ENCODE measurements at regions not wholly inside any gene's neighbourhood (a gene's known extent, or its start where the extent isn't known, plus 50 kb on each side); places are given as distances from the start of the nearest gene placed in this dataset.

DNA sequence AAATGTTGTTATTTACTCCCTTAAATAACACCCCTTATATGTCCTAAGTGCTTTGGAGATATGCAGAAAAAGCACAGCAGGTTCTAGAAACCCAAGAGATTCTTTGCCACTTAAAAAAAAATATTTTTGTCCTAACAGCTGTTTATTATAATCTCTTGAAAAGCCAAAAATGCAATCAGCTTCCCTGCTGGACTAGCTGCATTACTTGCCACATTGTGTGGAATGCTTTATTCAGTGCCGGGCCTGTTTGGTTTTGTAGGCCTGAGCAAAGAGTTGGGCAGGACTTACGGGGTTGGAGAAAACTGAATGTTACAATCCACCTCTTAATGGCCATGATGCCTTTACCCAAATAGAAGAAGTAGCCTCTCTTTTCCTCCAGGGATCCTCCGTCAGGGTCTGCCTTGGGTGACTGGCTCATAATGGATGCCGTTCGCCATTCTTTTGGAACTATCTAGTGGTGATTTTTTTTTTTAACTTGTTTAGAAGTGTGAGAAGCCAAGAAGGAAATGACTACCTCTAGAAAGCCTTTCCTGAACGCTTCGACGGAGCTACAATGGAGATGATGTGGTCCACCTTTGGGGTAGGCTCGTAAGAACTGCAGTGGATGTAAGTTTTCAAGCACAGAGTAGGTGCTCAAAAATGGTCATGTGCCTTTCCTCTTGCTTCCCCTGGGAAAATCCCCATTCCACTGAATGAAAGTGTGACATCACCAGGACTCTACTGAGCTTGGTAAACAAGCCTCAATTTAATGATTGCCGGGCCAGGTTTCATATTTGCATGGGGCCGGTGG lies 241.3 kb upstream of the NCAM1 start:
- no peak overlapping the region for H3K4me3 ChIP-seq (ENCODE audit: low read depth, low read length)
- TF ChIP-seq, protein P1, sequence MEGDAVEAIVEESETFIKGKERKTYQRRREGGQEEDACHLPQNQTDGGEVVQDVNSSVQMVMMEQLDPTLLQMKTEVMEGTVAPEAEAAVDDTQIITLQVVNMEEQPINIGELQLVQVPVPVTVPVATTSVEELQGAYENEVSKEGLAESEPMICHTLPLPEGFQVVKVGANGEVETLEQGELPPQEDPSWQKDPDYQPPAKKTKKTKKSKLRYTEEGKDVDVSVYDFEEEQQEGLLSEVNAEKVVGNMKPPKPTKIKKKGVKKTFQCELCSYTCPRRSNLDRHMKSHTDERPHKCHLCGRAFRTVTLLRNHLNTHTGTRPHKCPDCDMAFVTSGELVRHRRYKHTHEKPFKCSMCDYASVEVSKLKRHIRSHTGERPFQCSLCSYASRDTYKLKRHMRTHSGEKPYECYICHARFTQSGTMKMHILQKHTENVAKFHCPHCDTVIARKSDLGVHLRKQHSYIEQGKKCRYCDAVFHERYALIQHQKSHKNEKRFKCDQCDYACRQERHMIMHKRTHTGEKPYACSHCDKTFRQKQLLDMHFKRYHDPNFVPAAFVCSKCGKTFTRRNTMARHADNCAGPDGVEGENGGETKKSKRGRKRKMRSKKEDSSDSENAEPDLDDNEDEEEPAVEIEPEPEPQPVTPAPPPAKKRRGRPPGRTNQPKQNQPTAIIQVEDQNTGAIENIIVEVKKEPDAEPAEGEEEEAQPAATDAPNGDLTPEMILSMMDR (IDR thresholded peaks at IDR 0.05; ENCODE audit: borderline replicate concordance, insufficient read depth, low read depth, low read length), result no peak

DNA sequence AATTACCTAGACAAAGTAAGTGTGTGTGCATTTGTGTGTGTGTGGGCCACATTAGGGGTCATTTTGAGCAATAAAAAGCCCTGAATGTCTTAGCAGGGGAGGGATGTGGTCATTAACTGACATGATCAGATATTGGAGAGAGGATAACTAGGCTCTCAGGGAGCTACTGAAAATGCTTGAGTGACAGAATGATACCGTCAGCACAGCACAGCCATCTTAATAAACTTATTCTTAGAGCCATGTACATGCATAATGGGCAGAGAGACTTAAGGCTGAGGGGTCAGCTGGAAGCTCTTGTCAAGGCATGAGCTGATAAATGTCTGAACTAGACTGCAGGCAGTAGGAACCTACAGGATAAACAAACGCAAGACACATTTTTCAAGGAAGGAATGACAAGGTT lies 239.1 kb upstream of the NCAM1 start:
- TF ChIP-seq, protein P1 (IDR thresholded peaks at IDR 0.05; ENCODE audit: borderline replicate concordance, insufficient read depth, low read depth, low read length), result no peak
- H3K4me3 ChIP-seq (ENCODE audit: low read depth, low read length), result no peak overlapping the region

DNA sequence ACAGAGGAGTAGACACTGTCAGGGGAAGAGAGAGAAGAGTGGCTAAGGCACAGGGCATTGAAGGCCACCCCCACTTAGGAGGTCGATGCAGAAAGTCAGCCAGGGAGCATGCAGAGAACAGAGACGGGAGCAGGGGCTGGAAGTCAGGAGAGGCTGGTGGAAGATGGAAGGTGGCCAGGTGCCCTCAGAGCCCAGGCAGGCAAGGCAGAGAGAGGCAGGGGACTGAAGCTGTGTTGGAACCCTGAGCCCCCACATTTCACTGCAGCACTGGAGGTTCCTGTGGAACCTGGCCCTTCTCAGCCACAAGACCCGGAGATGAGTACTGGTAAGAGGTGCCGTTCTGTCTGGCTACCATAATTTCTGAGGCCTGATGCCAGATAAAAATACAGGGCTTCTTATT lies 238.3 kb upstream of the NCAM1 start:
- H3K4me3 ChIP-seq (ENCODE audit: low read depth, low read length), result no peak overlapping the region
- TF ChIP-seq, protein P1 (IDR thresholded peaks at IDR 0.05; ENCODE audit: borderline replicate concordance, insufficient read depth, low read depth, low read length), result no peak

DNA sequence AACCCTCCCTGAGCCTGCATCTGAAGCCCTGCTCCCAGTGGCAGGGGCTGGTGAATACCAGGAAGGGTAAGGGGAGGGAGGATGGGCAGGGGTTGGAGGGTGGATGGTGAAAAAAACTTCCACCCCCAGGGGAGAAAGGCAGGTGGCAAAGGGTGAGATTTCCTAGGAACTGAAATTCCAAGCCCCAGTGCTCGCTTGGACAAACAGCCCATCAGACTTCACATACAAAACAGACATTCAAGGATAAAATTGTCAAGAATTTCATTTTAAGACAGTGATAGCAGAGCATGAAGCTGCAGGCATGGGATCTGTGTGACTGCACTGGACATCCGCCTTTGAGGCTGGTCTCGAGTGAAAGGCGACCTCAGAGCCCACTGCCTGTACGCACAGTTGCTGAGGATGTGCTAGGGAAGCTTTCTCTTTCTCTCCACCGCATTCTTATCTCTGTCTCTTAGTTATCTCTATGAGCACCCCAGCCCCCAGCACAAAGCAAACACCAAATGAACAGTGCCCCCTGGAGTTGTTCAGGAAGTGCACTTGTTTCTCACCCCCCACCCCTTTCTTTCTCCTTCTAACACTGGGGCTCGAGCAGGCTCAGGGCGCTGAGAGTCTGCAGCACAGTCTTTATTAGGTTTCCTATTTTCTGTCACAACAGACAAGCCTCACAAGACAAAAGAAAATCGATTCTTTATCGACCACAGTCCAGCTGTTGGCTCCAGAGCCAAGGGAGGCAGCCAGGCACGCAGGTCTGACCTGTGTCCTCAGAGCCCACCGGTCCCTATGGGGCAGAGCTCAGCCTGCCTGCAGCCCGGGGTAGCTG lies 237.3 kb upstream of the NCAM1 start:
- no peak overlapping the region for H3K4me3 ChIP-seq (ENCODE audit: low read depth, low read length)
- TF ChIP-seq, protein P1 (IDR thresholded peaks at IDR 0.05; ENCODE audit: borderline replicate concordance, insufficient read depth, low read depth, low read length), result no peak

DNA sequence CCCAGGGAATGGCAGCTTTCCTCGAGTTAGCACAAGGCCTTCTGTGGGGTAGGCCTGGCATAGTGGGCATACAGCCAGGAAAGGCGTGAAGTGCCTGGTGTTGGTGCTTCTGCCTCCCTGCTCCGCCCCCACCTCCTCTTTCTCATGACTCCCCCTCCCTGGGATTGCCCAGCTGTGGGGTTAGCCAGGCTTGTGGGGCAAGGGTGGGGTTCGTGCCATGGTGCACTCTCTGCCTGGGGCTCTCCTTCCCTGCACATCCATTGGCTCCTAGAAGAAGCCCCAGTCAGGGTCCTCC lies 236.8 kb upstream of the NCAM1 start:
- TF ChIP-seq, protein P1 (IDR thresholded peaks at IDR 0.05; ENCODE audit: borderline replicate concordance, insufficient read depth, low read depth, low read length), result no peak
- H3K4me3 ChIP-seq (ENCODE audit: low read depth, low read length), result no peak overlapping the region

DNA sequence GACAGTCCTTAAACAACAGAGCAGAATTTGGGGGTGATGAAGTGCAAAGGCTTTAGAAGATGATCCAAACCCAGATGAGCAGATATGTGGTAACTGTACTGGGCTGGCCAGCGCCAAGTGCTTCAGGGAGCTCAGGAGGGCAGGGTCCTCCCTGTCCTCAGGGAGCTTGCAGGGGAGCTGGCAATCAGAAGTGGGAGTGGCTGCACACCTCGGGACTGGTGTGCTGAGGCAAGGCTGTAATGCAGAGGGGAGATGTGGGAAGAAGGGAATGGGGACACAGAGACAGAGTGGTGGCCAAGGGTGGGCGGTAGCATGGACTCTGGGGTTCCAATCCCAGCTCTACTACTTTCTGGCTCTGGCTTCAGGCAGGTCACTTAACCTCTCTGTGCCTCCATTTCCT lies 235.6 kb upstream of the NCAM1 start:
- no peak overlapping the region for H3K4me3 ChIP-seq (ENCODE audit: low read depth, low read length)
- TF ChIP-seq, protein P1 (IDR thresholded peaks at IDR 0.05; ENCODE audit: borderline replicate concordance, insufficient read depth, low read depth, low read length), result no peak
